ENCODE measurements at regions not wholly inside any gene's neighbourhood (a gene's known extent, or its start where the extent isn't known, plus 50 kb on each side); places are given as distances from the start of the nearest gene placed in this dataset.

DNA sequence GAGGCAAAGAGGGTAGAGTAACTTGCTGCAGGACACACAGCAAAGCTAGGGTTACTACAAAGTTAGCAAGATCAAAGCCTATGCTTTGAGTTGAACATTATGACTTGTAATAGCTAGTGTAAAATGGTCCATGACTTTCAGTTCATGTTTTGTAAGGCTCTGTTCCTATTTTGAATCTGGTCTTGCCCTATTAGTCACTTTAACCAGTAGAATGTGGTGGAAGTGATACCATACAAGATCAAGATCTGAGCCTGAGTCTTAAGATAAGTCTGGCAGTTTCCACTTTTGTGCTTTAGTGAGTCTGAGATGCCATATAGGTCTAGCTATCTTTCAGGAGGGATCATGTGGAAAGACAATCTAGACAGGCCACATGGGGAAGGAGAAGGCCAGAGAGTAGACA lies 282.1 kb upstream of the BRINP3 start (continued):
- TF ChIP-seq ARID1B (IDR thresholded peaks at IDR 0.05) (peak; percentile 70), SMARCE1 (IDR thresholded peaks at IDR 0.05) (peak; percentile 34; the same call in 1 of the 2 replicates), NR2C1 (IDR thresholded peaks at IDR 0.05) (no peak), NR2C1 (tag; IDR thresholded peaks at IDR 0.05) (no peak), TAL1 (IDR thresholded peaks at IDR 0.05) (peak; percentile 72), KDM1A (IDR thresholded peaks at IDR 0.05) (0 out of 4 replicates have a peak, but pooled peaks of 1 of the 2 experiments have one; percentile 28), HOXB6 (CRISPR knock-in tag; IDR thresholded peaks at IDR 0.05; ENCODE audit: borderline replicate concordance) (no peak), ZNF175 (CRISPR knock-in tag; IDR thresholded peaks at IDR 0.05; ENCODE audit: low read depth) (no peak), HDAC6 (IDR thresholded peaks at IDR 0.05; ENCODE audit: low read depth, low read length) (no peak), CBFA2T2 (conservative IDR thresholded peaks at IDR 0.05) (peak; percentile 73), PURB (CRISPR knock-in tag; IDR thresholded peaks at IDR 0.05; ENCODE audit: low read depth) (no peak), MED1 (CRISPR knock-in tag; IDR thresholded peaks at IDR 0.05; ENCODE audit: borderline replicate concordance) (no peak), FIP1L1 (IDR thresholded peaks at IDR 0.05; ENCODE audit: low read depth, low read length, poor library complexity, severe bottlenecking) (no peak), NFIC (IDR thresholded peaks at IDR 0.05) (peak; percentile 38; the same call in 1 of the 2 replicates), ZNF518B (CRISPR knock-in tag; IDR thresholded peaks at IDR 0.05) (no peak), CC2D1A (IDR thresholded peaks at IDR 0.05) (0 out of 2 replicates have a peak, but pooled peaks have one; percentile 23), NFRKB (IDR thresholded peaks at IDR 0.05; ENCODE audit: low read depth) (no peak), CBFA2T3 (IDR thresholded peaks at IDR 0.05) (peak; percentile 86), FOSL1 (tag; conservative IDR thresholded peaks at IDR 0.05) (peak; percentile 83)
- TF ChIP-seq, protein P1, sequence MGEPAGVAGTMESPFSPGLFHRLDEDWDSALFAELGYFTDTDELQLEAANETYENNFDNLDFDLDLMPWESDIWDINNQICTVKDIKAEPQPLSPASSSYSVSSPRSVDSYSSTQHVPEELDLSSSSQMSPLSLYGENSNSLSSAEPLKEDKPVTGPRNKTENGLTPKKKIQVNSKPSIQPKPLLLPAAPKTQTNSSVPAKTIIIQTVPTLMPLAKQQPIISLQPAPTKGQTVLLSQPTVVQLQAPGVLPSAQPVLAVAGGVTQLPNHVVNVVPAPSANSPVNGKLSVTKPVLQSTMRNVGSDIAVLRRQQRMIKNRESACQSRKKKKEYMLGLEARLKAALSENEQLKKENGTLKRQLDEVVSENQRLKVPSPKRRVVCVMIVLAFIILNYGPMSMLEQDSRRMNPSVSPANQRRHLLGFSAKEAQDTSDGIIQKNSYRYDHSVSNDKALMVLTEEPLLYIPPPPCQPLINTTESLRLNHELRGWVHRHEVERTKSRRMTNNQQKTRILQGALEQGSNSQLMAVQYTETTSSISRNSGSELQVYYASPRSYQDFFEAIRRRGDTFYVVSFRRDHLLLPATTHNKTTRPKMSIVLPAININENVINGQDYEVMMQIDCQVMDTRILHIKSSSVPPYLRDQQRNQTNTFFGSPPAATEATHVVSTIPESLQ (CRISPR knock-in tag; IDR thresholded peaks at IDR 0.05): no peak
- TF ChIP-seq, protein P2, sequence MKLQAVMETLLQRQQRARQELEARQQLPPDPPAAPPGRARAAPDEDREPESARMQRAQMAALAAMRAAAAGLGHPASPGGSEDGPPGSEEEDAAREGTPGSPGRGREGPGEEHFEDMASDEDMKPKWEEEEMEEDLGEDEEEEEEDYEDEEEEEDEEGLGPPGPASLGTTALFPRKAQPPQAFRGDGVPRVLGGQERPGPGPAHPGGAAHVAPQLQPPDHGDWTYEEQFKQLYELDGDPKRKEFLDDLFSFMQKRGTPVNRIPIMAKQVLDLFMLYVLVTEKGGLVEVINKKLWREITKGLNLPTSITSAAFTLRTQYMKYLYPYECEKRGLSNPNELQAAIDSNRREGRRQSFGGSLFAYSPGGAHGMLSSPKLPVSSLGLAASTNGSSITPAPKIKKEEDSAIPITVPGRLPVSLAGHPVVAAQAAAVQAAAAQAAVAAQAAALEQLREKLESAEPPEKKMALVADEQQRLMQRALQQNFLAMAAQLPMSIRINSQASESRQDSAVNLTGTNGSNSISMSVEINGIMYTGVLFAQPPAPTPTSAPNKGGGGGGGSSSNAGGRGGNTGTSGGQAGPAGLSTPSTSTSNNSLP (IDR thresholded peaks at IDR 0.05; ENCODE audit: borderline replicate concordance, low read depth, low read length): no peak
- TF ChIP-seq, protein P3, sequence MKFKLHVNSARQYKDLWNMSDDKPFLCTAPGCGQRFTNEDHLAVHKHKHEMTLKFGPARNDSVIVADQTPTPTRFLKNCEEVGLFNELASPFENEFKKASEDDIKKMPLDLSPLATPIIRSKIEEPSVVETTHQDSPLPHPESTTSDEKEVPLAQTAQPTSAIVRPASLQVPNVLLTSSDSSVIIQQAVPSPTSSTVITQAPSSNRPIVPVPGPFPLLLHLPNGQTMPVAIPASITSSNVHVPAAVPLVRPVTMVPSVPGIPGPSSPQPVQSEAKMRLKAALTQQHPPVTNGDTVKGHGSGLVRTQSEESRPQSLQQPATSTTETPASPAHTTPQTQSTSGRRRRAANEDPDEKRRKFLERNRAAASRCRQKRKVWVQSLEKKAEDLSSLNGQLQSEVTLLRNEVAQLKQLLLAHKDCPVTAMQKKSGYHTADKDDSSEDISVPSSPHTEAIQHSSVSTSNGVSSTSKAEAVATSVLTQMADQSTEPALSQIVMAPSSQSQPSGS (CRISPR knock-in tag; IDR thresholded peaks at IDR 0.05): no peak
- TF ChIP-seq, protein P4, sequence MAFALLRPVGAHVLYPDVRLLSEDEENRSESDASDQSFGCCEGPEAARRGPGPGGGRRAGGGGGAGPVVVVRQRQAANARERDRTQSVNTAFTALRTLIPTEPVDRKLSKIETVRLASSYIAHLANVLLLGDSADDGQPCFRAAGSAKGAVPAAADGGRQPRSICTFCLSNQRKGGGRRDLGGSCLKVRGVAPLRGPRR (CRISPR knock-in tag; IDR thresholded peaks at IDR 0.05): no peak
